PFSK-1 (cell line): ENCODE measurements at regions not wholly inside any gene's neighbourhood (a gene's known extent, or its start where the extent isn't known, plus 50 kb on each side); places are given as distances from the start of the nearest gene placed in this dataset.
A peak's percentile ranks its signal among the peaks of the same experiment; 100 is the strongest.

Source experiments
- FOXP2 ChIP-seq: optimal IDR thresholded peaks from 2 replicates; pipeline ENCODE3; 2011; ENCODE audit warnings: borderline replicate concordance, control low read depth, inconsistent platforms; ENCODE audit not compliant: insufficient read depth; ENCODE audit errors: extremely low read length, extremely low read depth
- POLR2AphosphoS5 ChIP-seq: IDR thresholded peaks from 2 replicates; pipeline ENCODE4 v1.6.1; 2012; ENCODE audit warnings: low read depth, mild to moderate bottlenecking, control low read depth, low read length, moderate library complexity
- TF ChIP-seq, protein P1 (sequence below), 2 experiments: IDR thresholded peaks; 2 replicates each; pipeline versions ENCODE4 v1.6.1 to v1.8.0; 2011 to 2012; ENCODE audit warnings: low read depth in 2 of 2, low read length in 2 of 2, control low read depth in 1 of 2, inconsistent platforms in 1 of 2, mild to moderate bottlenecking in 1 of 2, moderate library complexity in 1 of 2; ENCODE audit not compliant: insufficient read depth in 1 of 2

DNA sequence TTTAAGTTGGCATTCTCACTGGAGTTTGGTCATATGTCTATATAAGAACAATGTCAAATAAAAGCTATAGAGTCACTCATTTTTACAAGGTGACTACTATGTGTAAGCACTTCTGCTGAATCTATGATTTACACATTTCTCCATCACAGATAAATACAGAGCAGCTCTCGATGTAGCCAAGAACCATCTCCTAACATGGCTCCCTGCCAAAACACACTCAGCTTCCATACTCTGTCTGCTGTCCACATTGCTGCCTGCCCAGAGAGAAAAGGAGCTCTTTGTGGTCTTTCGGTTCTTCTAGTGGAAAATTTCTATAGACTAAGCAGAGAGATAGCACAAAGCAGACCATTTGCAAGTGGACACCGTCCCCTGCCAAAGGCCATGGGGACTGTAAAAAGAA, 190.9 kb upstream of the KLF12 start:
- TF ChIP-seq POLR2AphosphoS5 (no peak), FOXP2 (no peak)
- TF ChIP-seq, protein P1, sequence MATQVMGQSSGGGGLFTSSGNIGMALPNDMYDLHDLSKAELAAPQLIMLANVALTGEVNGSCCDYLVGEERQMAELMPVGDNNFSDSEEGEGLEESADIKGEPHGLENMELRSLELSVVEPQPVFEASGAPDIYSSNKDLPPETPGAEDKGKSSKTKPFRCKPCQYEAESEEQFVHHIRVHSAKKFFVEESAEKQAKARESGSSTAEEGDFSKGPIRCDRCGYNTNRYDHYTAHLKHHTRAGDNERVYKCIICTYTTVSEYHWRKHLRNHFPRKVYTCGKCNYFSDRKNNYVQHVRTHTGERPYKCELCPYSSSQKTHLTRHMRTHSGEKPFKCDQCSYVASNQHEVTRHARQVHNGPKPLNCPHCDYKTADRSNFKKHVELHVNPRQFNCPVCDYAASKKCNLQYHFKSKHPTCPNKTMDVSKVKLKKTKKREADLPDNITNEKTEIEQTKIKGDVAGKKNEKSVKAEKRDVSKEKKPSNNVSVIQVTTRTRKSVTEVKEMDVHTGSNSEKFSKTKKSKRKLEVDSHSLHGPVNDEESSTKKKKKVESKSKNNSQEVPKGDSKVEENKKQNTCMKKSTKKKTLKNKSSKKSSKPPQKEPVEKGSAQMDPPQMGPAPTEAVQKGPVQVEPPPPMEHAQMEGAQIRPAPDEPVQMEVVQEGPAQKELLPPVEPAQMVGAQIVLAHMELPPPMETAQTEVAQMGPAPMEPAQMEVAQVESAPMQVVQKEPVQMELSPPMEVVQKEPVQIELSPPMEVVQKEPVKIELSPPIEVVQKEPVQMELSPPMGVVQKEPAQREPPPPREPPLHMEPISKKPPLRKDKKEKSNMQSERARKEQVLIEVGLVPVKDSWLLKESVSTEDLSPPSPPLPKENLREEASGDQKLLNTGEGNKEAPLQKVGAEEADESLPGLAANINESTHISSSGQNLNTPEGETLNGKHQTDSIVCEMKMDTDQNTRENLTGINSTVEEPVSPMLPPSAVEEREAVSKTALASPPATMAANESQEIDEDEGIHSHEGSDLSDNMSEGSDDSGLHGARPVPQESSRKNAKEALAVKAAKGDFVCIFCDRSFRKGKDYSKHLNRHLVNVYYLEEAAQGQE (IDR thresholded peaks at IDR 0.05; ENCODE audit: insufficient read depth in 1 of 2, low read depth in 2 of 2, low read length in 2 of 2): peak in 1 of 2 experiments; percentile 34; a peak in 1 of 4 replicates
